Esophagus squamous epithelium (tissue), 5 donors: ENCODE measurements at regions not wholly inside any gene's neighbourhood (a gene's known extent, or its start where the extent isn't known, plus 50 kb on each side); places are given as distances from the start of the nearest gene placed in this dataset.

ENCODE experiments used
- DNase-seq: peaks from one replicate; lab custom pipeline; 2025; lab: John Stamatoyannopoulos, UW
- H3K27ac ChIP-seq, 4 donors: fragments of 200-600 bp; sonication (generic); one replicate each; pipeline ENCODE4 v1.5.1; 2016 to 2019; ENCODE audit warnings: mild to moderate bottlenecking in 1 of 4
- H3K27me3 ChIP-seq, 4 donors: fragments of 200-600 bp; sonication (generic); 1 replicate in 3 of 4; 2 replicates in 1 of 4; pipeline versions ENCODE4 v1.5.1 to v1.6.0; 2017 to 2021; ENCODE audit warnings: antibody characterized with exemption in 1 of 4
- H3K36me3 ChIP-seq, 3 donors: fragments of 200-600 bp; sonication (generic); one replicate each; pipeline ENCODE4 v1.5.1; 2016 to 2019
- H3K4me1 ChIP-seq, 3 donors: fragments of 200-600 bp; sonication (generic); one replicate each; pipeline ENCODE4 v1.5.1; 2017 to 2019
- H3K4me3 ChIP-seq, 4 donors: fragments of 200-600 bp; sonication (generic); 1 replicate in 3 of 4; 2 replicates in 1 of 4; pipeline ENCODE4 v1.5.1; 2016 to 2019; ENCODE audit warnings: mild to moderate bottlenecking in 2 of 4, moderate library complexity in 1 of 4
- H3K9me3 ChIP-seq, 3 donors: fragments of 200-600 bp; sonication (generic); one replicate each; pipeline ENCODE4 v1.5.1; 2016 to 2019
- POLR2A ChIP-seq, 4 donors: fragments of 450-650 bp; IDR thresholded peaks; one replicate each; pipeline ENCODE4 v1.6.1; 2017; ENCODE audit warnings: antibody characterized with exemption in 4 of 4, mild to moderate bottlenecking in 4 of 4, moderate library complexity in 3 of 4
- whole genome bisulfite sequencing, 2 donors: methylation state at CpG; one replicate each; pipeline ENCODE4 v1.1.5; 2018; 5-methylcytosine and 5-hydroxymethylcytosine counted together
- intact Hi-C: fragments of 100-400 bp; cut with DNase I; formaldehyde crosslinking; loops from one replicate; pipeline ENCODE4 v1.15.0; 2022
- TF ChIP-seq, protein P1 (sequence below), 6 experiments: fragments of 450-650 bp in 4 of 6; fragments of 200-600 bp in 2 of 6; sonication (generic) in 2 of 6; IDR thresholded peaks; one replicate each; pipeline ENCODE4 v1.5.1; 2016 to 2019; ENCODE audit warnings: antibody characterized with exemption in 6 of 6, mild to moderate bottlenecking in 4 of 6, moderate library complexity in 4 of 6
- donor health status: DM: yes; HTN: yes; CAD: no.

DNA sequence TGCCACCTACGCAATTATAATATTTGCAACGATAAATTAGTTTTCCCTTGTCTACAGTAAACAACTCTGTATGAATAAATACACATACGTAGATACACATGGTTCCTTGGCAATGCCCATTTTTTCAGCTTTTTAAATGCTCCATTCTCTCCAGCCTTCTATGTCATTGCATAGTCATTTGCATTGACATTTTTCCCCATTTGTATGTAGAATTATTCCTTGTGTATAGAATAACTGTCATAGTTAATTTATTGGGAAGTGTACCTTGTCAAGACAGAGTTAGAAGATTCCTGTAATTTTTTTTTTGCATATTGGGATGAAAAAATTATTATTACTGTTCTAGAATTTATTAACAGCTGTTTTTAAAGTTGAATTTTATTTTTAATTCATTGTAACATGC lies 736.7 kb upstream of the DPPA4 start:
- TF ChIP-seq POLR2A (IDR thresholded peaks at IDR 0.05) = no peak
- TF ChIP-seq, protein P1, sequence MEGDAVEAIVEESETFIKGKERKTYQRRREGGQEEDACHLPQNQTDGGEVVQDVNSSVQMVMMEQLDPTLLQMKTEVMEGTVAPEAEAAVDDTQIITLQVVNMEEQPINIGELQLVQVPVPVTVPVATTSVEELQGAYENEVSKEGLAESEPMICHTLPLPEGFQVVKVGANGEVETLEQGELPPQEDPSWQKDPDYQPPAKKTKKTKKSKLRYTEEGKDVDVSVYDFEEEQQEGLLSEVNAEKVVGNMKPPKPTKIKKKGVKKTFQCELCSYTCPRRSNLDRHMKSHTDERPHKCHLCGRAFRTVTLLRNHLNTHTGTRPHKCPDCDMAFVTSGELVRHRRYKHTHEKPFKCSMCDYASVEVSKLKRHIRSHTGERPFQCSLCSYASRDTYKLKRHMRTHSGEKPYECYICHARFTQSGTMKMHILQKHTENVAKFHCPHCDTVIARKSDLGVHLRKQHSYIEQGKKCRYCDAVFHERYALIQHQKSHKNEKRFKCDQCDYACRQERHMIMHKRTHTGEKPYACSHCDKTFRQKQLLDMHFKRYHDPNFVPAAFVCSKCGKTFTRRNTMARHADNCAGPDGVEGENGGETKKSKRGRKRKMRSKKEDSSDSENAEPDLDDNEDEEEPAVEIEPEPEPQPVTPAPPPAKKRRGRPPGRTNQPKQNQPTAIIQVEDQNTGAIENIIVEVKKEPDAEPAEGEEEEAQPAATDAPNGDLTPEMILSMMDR (IDR thresholded peaks at IDR 0.05) = no peak
- Histone ChIP-seq H3K4me3 (no peak overlapping the region), H3K36me3 (no peaks in the 10 kb centered on the region), H3K4me1 (no peaks in the 10 kb centered on the region), H3K9me3 (no peaks in the 10 kb centered on the region), H3K27ac (no peak overlapping the region), H3K27me3 (no peaks in the 10 kb centered on the region)
- WGBS, 2 donors = 70 to 78% methylated on average over 3 of the region's 3 CpGs
- no peak for DNase-seq
- intact Hi-C loops = no loop called here

DNA sequence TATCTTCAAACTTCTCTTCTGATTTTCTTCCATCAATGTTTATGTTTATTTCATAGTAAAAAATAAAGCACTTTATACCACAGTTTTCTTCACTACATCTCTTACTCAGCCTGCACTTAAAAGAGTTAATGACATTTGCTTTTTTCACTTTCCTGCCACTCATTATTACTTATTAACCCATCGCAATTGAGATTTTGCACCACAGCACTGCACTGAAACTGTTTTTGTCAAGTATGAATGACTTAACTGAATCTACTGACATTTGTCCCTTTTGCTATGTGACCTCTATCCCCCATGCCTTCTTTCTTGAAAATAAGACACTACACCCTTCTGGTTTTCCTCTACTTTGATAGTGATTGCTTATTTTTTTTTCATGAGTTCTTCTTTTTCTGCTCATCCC lies 739.7 kb upstream of the DPPA4 start:
- 65 to 68% methylated on average over 1 of the region's 1 CpG for WGBS, 2 donors
- intact Hi-C loops = no loop called here
- no peak overlapping the region for H3K4me3 ChIP-seq
- DNase-seq = no peak
- H3K36me3 ChIP-seq = no peaks in the 10 kb centered on the region
- no peaks in the 10 kb centered on the region for H3K9me3 ChIP-seq
- H3K27ac ChIP-seq = no peak overlapping the region
- no peaks in the 10 kb centered on the region for H3K27me3 ChIP-seq
- no peaks in the 10 kb centered on the region for H3K4me1 ChIP-seq
- TF ChIP-seq POLR2A (IDR thresholded peaks at IDR 0.05) = no peak
- TF ChIP-seq, protein P1 (IDR thresholded peaks at IDR 0.05) = no peak

DNA sequence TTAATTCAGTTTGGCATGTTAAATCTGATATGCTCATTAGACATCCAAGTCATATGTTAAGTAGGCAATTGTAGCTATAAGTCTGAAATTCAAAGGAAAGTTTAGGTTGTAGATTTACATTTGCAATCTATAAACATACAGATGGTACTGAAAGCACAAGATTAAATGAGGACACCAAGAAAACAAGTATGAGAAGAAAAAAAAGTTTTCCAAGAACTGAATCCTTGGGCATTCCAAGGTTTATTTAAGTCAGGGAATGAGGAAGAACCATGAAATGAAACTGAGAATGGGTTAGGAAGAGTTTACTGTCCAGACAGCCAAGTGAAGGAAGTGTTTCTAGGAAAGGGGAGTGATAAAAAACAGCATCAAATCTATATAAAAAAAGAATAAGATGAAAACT lies 756.1 kb upstream of the DPPA4 start:
- no peaks in the 10 kb centered on the region for H3K4me1 ChIP-seq
- no peaks in the 10 kb centered on the region for H3K27me3 ChIP-seq
- no peak overlapping the region for H3K4me3 ChIP-seq
- intact Hi-C loops = no loop called here
- H3K27ac ChIP-seq = no peak overlapping the region
- no peak for DNase-seq
- no peaks in the 10 kb centered on the region for H3K36me3 ChIP-seq
- no peaks in the 10 kb centered on the region for H3K9me3 ChIP-seq
- TF ChIP-seq POLR2A (IDR thresholded peaks at IDR 0.05) = no peak
- TF ChIP-seq, protein P1 (IDR thresholded peaks at IDR 0.05) = no peak

DNA sequence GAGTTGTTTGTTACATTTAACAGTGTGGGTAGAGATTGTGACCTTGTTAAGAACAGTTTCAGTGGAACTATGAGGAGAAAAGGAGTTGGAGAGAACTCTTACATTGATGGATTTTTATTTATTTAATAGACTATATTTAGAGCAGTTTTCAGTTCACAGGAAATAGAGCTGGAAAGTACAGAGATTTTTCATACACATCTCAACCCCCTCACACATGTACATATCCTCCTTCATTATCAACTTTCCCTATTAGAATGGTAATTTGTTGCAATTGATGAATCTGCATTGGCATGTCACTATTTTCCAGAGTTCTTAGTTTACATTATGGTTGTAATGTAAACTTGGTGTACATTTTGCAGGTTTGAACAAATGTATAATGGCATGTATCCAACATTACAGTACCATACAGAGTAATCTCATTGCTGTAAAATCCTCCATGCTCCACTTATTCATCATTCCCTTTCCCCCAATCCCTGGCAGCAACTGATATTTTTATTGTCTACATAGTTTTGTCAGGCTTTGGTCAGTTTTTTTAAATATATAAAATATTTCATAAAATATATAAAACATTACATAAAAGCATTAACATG lies 756.6 kb upstream of the DPPA4 start:
- Histone ChIP-seq H3K9me3 (no peaks in the 10 kb centered on the region), H3K4me3 (no peak overlapping the region), H3K36me3 (no peaks in the 10 kb centered on the region), H3K4me1 (no peaks in the 10 kb centered on the region), H3K27ac (no peak overlapping the region), H3K27me3 (no peaks in the 10 kb centered on the region)
- no peak for TF ChIP-seq POLR2A (IDR thresholded peaks at IDR 0.05)
- TF ChIP-seq, protein P1 (IDR thresholded peaks at IDR 0.05) = no peak
- intact Hi-C loops = no loop called here
- DNase-seq = no peak

DNA sequence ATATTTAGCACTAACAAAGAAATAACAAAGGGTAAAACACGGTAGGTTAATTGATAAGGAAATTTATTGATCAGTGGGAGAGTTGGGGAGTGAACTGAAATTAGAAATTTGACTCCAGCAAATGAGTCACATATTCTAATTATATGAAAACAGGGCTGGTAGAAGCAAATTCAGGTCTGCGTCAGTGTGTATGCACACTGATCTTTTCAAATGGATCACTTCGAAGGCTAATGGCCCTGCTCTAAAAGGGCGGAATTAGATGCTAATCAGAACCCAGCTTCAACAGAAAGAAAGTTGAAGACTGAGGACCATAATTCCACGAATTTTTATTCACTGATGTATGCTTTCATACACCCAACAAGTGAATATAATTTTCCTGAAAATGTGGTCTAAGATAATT lies 762.4 kb upstream of the DPPA4 start:
- WGBS, 2 donors = 55 to 69% methylated on average over 5 of the region's 5 CpGs
- H3K27me3 ChIP-seq = no peaks in the 10 kb centered on the region
- H3K9me3 ChIP-seq = no peaks in the 10 kb centered on the region
- H3K27ac ChIP-seq = no peak overlapping the region
- H3K36me3 ChIP-seq = no peaks in the 10 kb centered on the region
- H3K4me1 ChIP-seq = no peaks in the 10 kb centered on the region
- H3K4me3 ChIP-seq = no peak overlapping the region
- TF ChIP-seq, protein P1 (IDR thresholded peaks at IDR 0.05) = no peak
- no peak for TF ChIP-seq POLR2A (IDR thresholded peaks at IDR 0.05)
- no peak for DNase-seq
- intact Hi-C loops = no loop called here
